Neural cell (in vitro differentiated cells): ENCODE measurements at regions not wholly inside any gene's neighbourhood (a gene's known extent, or its start where the extent isn't known, plus 50 kb on each side); places are given as distances from the start of the nearest gene placed in this dataset.

Source experiments
- CTCF ChIP-seq: fragments of 450-650 bp; IDR thresholded peaks from 2 replicates; pipeline ENCODE4 v1.5.1; 2014; ENCODE audit warnings: antibody characterized with exemption, mild to moderate bottlenecking, moderate library complexity; ENCODE audit not compliant: poor library complexity, severe bottlenecking
- POLR2AphosphoS5 ChIP-seq: IDR thresholded peaks from 2 replicates; pipeline ENCODE4 v1.6.1; 2012

- no peak for TF ChIP-seq CTCF
- no peak for TF ChIP-seq POLR2AphosphoS5
Observed at GRCh38 chr5:99058466-99058865, 129.7 kb upstream of the CHD1 start.
